Heart left ventricle (tissue), 16 donors: ENCODE measurements at regions not wholly inside any gene's neighbourhood (a gene's known extent, or its start where the extent isn't known, plus 50 kb on each side); places are given as distances from the start of the nearest gene placed in this dataset.

ENCODE experiments used
- ATAC-seq, 4 donors: fragments of 200-7000 bp; cut with Tn5 transposase; one replicate each; pipeline ENCODE4 v1.9.1; 2020 to 2022; ENCODE audit warnings: moderate library complexity in 4 of 4, mild to moderate bottlenecking in 3 of 4, moderate number of reproducible peaks in 1 of 4
- DNase-seq, 5 donors: peaks; one replicate each; pipeline ENCODE4 v3.0.0-alpha.2; 2020
- H3K27ac ChIP-seq, 12 donors: fragments of 200-600 bp; sonication (generic) in 4 of 12; one replicate each; pipeline versions ENCODE4 v1.5.0 to v1.8.0; 2016 to 2022; ENCODE audit warnings: mild to moderate bottlenecking in 2 of 12
- H3K27me3 ChIP-seq, 9 donors: fragments of 200-600 bp; sonication (generic) in 2 of 9; one replicate each; pipeline versions ENCODE4 v1.5.1 to v1.8.0; 2016 to 2022; ENCODE audit warnings: mild to moderate bottlenecking in 3 of 9
- H3K36me3 ChIP-seq, 9 donors: fragments of 200-600 bp; sonication (generic) in 2 of 9; one replicate each; pipeline versions ENCODE4 v1.5.0 to v1.8.0; 2018 to 2022; ENCODE audit warnings: mild to moderate bottlenecking in 2 of 9
- H3K4me1 ChIP-seq, 12 donors: fragments of 200-600 bp; sonication (generic) in 4 of 12; one replicate each; pipeline versions ENCODE4 v1.5.0 to v1.8.0; 2016 to 2022; ENCODE audit warnings: mild to moderate bottlenecking in 3 of 12
- H3K4me3 ChIP-seq, 12 donors: fragments of 200-600 bp; sonication (generic) in 4 of 12; one replicate each; pipeline versions ENCODE4 v1.5.0 to v1.8.0; 2017 to 2022; ENCODE audit warnings: mild to moderate bottlenecking in 9 of 12, moderate library complexity in 4 of 12
- H3K9me3 ChIP-seq, 12 donors: fragments of 200-600 bp; sonication (generic) in 4 of 12; one replicate each; pipeline versions ENCODE4 v1.5.0 to v1.8.0; 2016 to 2022; ENCODE audit warnings: mild to moderate bottlenecking in 1 of 12
- POLR2A ChIP-seq, 2 donors: fragments of 450-650 bp; IDR thresholded peaks; one replicate each; pipeline ENCODE4 v1.6.1; 2017; ENCODE audit warnings: antibody characterized with exemption in 2 of 2, mild to moderate bottlenecking in 2 of 2, moderate library complexity in 2 of 2
- WGBS, 4 donors: extraction: QIAGEN DNeasy Blood & Tissue Kit in 2 of 4; methylation state at CpG; one replicate each; pipeline versions ENCODE4 v1.1.5 to v1.1.7; 2013 to 2018; 5-methylcytosine and 5-hydroxymethylcytosine counted together
- intact Hi-C, 10 donors: fragments of 100-400 bp; cut with DNase I; formaldehyde crosslinking; loops; one replicate each; pipeline versions ENCODE4 v1.11.1 to v1.14.2; 2022
- TF ChIP-seq, protein P1 (sequence below), 12 donors: fragments of 200-600 bp; sonication (generic) in 4 of 12; IDR thresholded peaks; one replicate each; pipeline versions ENCODE4 v1.5.0 to v1.8.0; 2018 to 2022; ENCODE audit warnings: antibody characterized with exemption in 12 of 12, mild to moderate bottlenecking in 5 of 12
- donor health status: ischemic (EF 13 %, LVEDD 7.1; RV severe dilation, severe dysfunction).
- donor health status: healthy with polysubstance abuse.
- donor health status: DM: no; HTN: yes; CAD: no.
- donor health status: DM: no; HTN: no; CAD: no.
- donor health status: ischemic (EF 25% LVEDD 6.9; RV normal size, moderate dysfunction).
- donor health status: ischemic (EF 25% LVEDD 5.7; RV mildly dilated, moderate dysfunction).
- donor health status: healthy.
- donor health status: DM: yes; HTN: yes; CAD: no.
- donor health status: ischemic (EF 35%, LVEDD 5.7; RV mildly dilated, moderate dysfunction).
- donor health status: nonischemic (EF 11% LVEDD 7.7; RV severe dilation, severe dysfunction).
- donor health status: DM: yes; HTN: yes; CAD: no.
- donor health status: PGD.
- donor health status: ischemic (EF 29% LVEDD 5.4; RV normal size, mild dysfunction).
- donor health status: nonischemic (EF 23%, LVEDD 6.1; RV moderate dilation, normal function).

DNA sequence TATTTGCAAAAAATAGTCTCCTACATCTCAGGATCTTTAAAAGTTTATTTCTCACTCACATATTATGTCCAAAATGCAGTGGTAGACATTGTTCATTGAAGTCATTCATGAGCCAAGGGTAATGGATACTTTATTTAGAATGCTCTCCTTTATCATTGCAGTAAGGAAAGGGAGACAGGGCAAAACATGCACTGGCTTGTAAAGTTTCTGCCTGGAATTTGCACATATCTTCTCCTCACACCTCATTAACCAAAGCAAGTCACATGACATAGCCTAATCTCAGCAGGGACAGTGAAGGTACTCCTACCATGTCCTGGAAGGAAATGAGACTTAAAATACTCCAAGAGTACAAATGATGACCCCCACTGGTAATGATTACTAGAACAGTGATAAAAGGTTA lies 333.7 kb upstream of the EPHA3 start:
- intact Hi-C loops = no loop called here
- no peaks in the 10 kb centered on the region for H3K27me3 ChIP-seq

DNA sequence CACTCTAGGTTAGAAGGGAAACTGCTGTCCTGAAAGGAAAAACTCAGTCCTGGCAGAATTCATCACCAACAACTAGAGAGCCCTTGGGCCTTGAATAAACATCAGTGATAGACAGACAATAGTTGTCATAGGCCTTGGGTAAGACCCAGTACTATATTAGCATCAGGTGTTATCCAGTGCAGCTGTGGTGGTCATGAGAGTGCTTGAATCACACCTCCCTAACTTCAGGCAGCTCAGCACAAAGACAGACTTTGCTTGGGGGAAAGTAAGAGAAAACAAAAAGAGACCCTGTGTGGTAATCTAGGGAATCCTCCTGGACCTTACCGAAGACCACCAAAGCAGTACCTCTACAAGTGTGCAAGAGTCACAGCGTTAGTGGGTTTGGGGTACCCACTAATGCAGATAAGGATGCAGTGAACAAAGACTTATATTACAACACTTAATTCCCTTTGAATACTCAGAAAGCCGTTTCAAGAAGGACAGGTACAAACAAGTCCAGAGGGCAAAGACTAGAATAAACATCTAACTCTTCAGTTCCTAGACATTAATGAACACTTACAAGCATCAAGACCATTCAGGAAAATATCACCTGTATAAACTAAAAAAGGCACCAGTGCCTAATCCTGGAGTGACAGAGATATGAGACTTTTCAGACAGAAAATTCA lies 332.3 kb upstream of the EPHA3 start:
- 84 to 93% (median 89%) methylated on average over 3 of the region's 3 CpGs for WGBS, 4 donors
- H3K36me3 ChIP-seq = no peaks in the 10 kb centered on the region
- no peak for DNase-seq
- no peak for ATAC-seq
- TF ChIP-seq POLR2A (IDR thresholded peaks at IDR 0.05) = no peak
- TF ChIP-seq, protein P1, sequence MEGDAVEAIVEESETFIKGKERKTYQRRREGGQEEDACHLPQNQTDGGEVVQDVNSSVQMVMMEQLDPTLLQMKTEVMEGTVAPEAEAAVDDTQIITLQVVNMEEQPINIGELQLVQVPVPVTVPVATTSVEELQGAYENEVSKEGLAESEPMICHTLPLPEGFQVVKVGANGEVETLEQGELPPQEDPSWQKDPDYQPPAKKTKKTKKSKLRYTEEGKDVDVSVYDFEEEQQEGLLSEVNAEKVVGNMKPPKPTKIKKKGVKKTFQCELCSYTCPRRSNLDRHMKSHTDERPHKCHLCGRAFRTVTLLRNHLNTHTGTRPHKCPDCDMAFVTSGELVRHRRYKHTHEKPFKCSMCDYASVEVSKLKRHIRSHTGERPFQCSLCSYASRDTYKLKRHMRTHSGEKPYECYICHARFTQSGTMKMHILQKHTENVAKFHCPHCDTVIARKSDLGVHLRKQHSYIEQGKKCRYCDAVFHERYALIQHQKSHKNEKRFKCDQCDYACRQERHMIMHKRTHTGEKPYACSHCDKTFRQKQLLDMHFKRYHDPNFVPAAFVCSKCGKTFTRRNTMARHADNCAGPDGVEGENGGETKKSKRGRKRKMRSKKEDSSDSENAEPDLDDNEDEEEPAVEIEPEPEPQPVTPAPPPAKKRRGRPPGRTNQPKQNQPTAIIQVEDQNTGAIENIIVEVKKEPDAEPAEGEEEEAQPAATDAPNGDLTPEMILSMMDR (IDR thresholded peaks at IDR 0.05) = no peak
- no peaks in the 10 kb centered on the region for H3K27me3 ChIP-seq
- peaks cover 0 to 12% (median 0%) of the 10 kb centered on the region in 12 donors for H3K9me3 ChIP-seq
- no peak overlapping the region for H3K27ac ChIP-seq
- H3K4me1 ChIP-seq = no peaks in the 10 kb centered on the region
- H3K4me3 ChIP-seq = no peak overlapping the region
- intact Hi-C loops = no loop called here

More for the DNA sequence above, 333.7 kb upstream of the EPHA3 start:
- no peaks in the 10 kb centered on the region for H3K36me3 ChIP-seq
- peaks cover 0 to 13% (median 0%) of the 10 kb centered on the region in 12 donors for H3K9me3 ChIP-seq
- no peaks in the 10 kb centered on the region for H3K4me1 ChIP-seq
- no peak for DNase-seq
- ATAC-seq = no peak
- no peak overlapping the region for H3K4me3 ChIP-seq
- H3K27ac ChIP-seq = no peak overlapping the region
- no peak for TF ChIP-seq POLR2A (IDR thresholded peaks at IDR 0.05)
- TF ChIP-seq, protein P1 (IDR thresholded peaks at IDR 0.05) = no peak

DNA sequence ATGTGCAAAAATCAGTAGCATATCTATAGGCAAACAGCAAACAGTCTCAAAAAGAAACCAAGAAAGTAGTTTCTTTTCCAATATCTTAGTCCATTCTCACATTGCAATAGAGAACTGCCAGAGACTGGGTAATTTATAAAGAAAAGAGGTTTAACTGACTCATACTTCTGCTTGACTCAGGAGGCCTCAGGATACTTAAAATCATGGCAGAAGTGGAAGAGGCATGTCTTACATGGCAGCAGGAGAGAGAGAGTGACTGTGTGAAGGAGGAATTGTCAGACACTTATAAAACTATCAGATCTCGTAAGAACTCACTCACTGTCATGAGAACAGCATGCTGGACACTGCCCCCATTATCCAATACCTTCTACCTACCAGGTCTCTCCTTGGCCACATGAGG lies 327.9 kb upstream of the EPHA3 start:
- ATAC-seq (no peak), DNase-seq (no peak)
- peaks cover 0 to 6% (median 0%) of the 10 kb centered on the region in 12 donors for H3K9me3 ChIP-seq
- no peak for TF ChIP-seq POLR2A (IDR thresholded peaks at IDR 0.05)
- TF ChIP-seq, protein P1 (IDR thresholded peaks at IDR 0.05) = no peak
- H3K36me3 ChIP-seq = no peaks in the 10 kb centered on the region
- no peak overlapping the region for H3K4me3 ChIP-seq
- no peak overlapping the region for H3K27ac ChIP-seq
- 57 to 68% (median 62%) methylated on average over 1 of the region's 1 CpG for WGBS, 4 donors
- H3K4me1 ChIP-seq = no peaks in the 10 kb centered on the region
- intact Hi-C loops = no loop called here
- no peaks in the 10 kb centered on the region for H3K27me3 ChIP-seq

DNA sequence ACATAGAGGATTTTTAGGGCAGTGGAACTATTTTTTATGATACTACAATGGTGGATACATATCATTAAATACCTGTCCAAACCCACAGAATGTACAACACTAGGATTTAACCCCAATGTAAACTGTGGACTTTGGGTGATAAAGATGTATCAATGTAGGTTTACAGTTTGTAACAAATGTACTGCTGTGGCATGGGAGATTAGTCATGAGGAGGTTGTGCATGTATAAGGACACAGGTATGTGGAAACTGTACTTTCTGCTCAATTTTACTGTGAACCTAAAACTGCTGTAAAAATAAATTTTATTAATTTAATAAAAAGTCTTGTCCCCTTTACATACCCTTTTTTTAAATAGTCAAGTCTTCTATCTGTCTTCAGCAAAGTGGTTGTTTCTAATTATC lies 322.5 kb upstream of the EPHA3 start:
- Histone ChIP-seq H3K4me1 (no peaks in the 10 kb centered on the region), H3K9me3 (peaks cover 0 to 10% (median 0%) of the 10 kb centered on the region in 12 donors), H3K4me3 (no peak overlapping the region), H3K27me3 (no peaks in the 10 kb centered on the region), H3K36me3 (no peaks in the 10 kb centered on the region), H3K27ac (no peak overlapping the region)
- TF ChIP-seq, protein P1 (IDR thresholded peaks at IDR 0.05) = no peak
- TF ChIP-seq POLR2A (IDR thresholded peaks at IDR 0.05) = no peak
- no peak for ATAC-seq
- no peak for DNase-seq
- intact Hi-C loops = no loop called here
